HG02870 (cell line): ENCODE measurements at regions not wholly inside any gene's neighbourhood (a gene's known extent, or its start where the extent isn't known, plus 50 kb on each side); places are given as distances from the start of the nearest gene placed in this dataset.
"Not testable (repeated sequence)": the region's sequence is repeated elsewhere in the genome, so short reads cannot be mapped to it uniquely, and the experiment has no call there.

Experiments used
- ATAC-seq: cut with Tn5 transposase; IDR thresholded peaks from one replicate; pipeline ENCODE4 v1.9.1; 2021; ENCODE audit warnings: mild to moderate bottlenecking, moderate library complexity; ENCODE audit not compliant: unreplicated experiment

- ATAC-seq, result peak; percentile 14
These were observed 221.0 kb upstream of the TFPI start for GRCh38 chr2:187775196-187775595.

GRCh38 chr2:187775651-187776050, 221.4 kb upstream of the TFPI start:
- no peak for ATAC-seq

GRCh38 chr2:187782301-187782700, 228.1 kb upstream of the TFPI start:
- ATAC-seq, result no peak

- no peak for ATAC-seq
These were observed 229.2 kb upstream of the TFPI start for GRCh38 chr2:187783446-187783845.

GRCh38 chr2:187784138-187784537, 229.9 kb upstream of the TFPI start:
- ATAC-seq, result not testable (repeated sequence)

GRCh38 chr2:187799601-187800000, 245.4 kb upstream of the TFPI start:
- ATAC-seq, result no peak

- ATAC-seq, result no peak
These were observed 249.6 kb upstream of the TFPI start for GRCh38 chr2:187803816-187804215.

GRCh38 chr2:187815113-187815512, 260.9 kb upstream of the TFPI start:
- ATAC-seq, result no peak

- ATAC-seq, result no peak
These were observed 265.4 kb upstream of the TFPI start for GRCh38 chr2:187819624-187820023.

- ATAC-seq, result no peak
These were observed 270.9 kb upstream of the TFPI start for GRCh38 chr2:187825108-187825507.

- no peak for ATAC-seq
These were observed 271.8 kb upstream of the TFPI start for GRCh38 chr2:187826023-187826422.

- no peak for ATAC-seq
These were observed 280.6 kb upstream of the TFPI start for GRCh38 chr2:187834787-187835186.

GRCh38 chr2:187838690-187839089, 284.5 kb upstream of the TFPI start:
- no peak for ATAC-seq

GRCh38 chr2:187842315-187842714, 288.1 kb upstream of the TFPI start:
- no peak for ATAC-seq

GRCh38 chr2:187842978-187843847, 289.0 kb upstream of the TFPI start:
- ATAC-seq, result peak; percentile 63

GRCh38 chr2:187847245-187848208, 293.3 kb upstream of the TFPI start:
- no peak for ATAC-seq

- ATAC-seq, result no peak
These were observed 297.8 kb upstream of the TFPI start for GRCh38 chr2:187851955-187852561.

GRCh38 chr2:187853381-187853791, 299.2 kb upstream of the TFPI start:
- no peak for ATAC-seq

- no peak for ATAC-seq
These were observed 300.6 kb upstream of the TFPI start for GRCh38 chr2:187854801-187855200.

GRCh38 chr2:187855689-187856088, 301.5 kb upstream of the TFPI start:
- ATAC-seq, result no peak

- ATAC-seq, result no peak
These were observed 303.6 kb upstream of the TFPI start for GRCh38 chr2:187857826-187858225.
